HFFc6 (cell line): ENCODE measurements at regions not wholly inside any gene's neighbourhood (a gene's known extent, or its start where the extent isn't known, plus 50 kb on each side); places are given as distances from the start of the nearest gene placed in this dataset.

ENCODE experiments used
- DNase-seq: peaks from one replicate; pipeline ENCODE4 v3.0.0-alpha.2; 2018
- H3K27ac Mint-ChIP-seq: 2 replicates; pipeline ENCODE4 v1.8.0; 2020; ENCODE audit warnings: mild to moderate bottlenecking, mixed read lengths
- H3K27me3 Mint-ChIP-seq: 2 replicates; pipeline ENCODE4 v1.8.0; 2021; ENCODE audit warnings: mild to moderate bottlenecking, moderate library complexity, mixed read lengths; ENCODE audit not compliant: insufficient read depth
- H3K36me3 Mint-ChIP-seq: 2 replicates; pipeline ENCODE4 v1.8.0; 2021; ENCODE audit warnings: low read depth, mixed read lengths
- H3K4me1 Mint-ChIP-seq: 2 replicates; pipeline ENCODE4 v1.8.0; 2020; ENCODE audit warnings: low read depth, mixed read lengths
- H3K4me3 Mint-ChIP-seq: 2 replicates; pipeline ENCODE4 v1.8.0; 2020; ENCODE audit warnings: mild to moderate bottlenecking, moderate library complexity, mixed read lengths
- H3K9me3 Mint-ChIP-seq: 2 replicates; pipeline ENCODE4 v1.8.0; 2020; ENCODE audit warnings: mild to moderate bottlenecking, mixed read lengths
- TF ChIP-seq, protein P1 (sequence below): fragments of 200-600 bp; sonication (generic); IDR thresholded peaks from 2 replicates; pipeline ENCODE4 v1.5.0; 2021; ENCODE audit warnings: antibody characterized with exemption, mild to moderate bottlenecking

DNA sequence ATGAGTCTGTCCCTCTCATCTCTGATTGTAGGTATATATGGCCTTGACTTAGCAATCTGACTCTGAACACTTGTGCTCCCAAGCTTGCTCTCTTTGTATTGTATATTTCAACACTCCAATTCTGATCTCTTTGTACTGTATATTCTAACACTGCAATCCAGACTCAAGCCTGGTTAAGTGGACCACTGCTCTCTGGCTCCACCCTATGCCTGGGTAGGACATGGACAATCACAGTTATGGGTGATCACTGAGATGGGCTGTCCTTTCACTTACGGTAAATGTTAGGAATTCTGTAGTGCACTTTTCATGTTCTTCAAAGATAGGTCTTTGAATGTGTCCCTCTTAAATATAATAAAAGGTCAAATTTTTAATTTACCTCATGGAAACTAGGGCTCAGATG is 165.1 kb downstream of the TLR4 start:
- Mint-ChIP-seq H3K9me3 (peaks cover 35% of the 10 kb centered on the region), H3K4me3 (no peak overlapping the region), H3K27me3 (peaks cover 1% of the 10 kb centered on the region), H3K36me3 (no peaks in the 10 kb centered on the region), H3K4me1 (no peaks in the 10 kb centered on the region), H3K27ac (no peak overlapping the region)
- DNase-seq: no peak
- TF ChIP-seq, protein P1, sequence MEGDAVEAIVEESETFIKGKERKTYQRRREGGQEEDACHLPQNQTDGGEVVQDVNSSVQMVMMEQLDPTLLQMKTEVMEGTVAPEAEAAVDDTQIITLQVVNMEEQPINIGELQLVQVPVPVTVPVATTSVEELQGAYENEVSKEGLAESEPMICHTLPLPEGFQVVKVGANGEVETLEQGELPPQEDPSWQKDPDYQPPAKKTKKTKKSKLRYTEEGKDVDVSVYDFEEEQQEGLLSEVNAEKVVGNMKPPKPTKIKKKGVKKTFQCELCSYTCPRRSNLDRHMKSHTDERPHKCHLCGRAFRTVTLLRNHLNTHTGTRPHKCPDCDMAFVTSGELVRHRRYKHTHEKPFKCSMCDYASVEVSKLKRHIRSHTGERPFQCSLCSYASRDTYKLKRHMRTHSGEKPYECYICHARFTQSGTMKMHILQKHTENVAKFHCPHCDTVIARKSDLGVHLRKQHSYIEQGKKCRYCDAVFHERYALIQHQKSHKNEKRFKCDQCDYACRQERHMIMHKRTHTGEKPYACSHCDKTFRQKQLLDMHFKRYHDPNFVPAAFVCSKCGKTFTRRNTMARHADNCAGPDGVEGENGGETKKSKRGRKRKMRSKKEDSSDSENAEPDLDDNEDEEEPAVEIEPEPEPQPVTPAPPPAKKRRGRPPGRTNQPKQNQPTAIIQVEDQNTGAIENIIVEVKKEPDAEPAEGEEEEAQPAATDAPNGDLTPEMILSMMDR: no peak

- no peaks in the 10 kb centered on the region for H3K4me1 Mint-ChIP-seq
- H3K27ac Mint-ChIP-seq: no peak overlapping the region
- no peak for DNase-seq
- H3K36me3 Mint-ChIP-seq: no peaks in the 10 kb centered on the region
- peaks cover 1% of the 10 kb centered on the region for H3K27me3 Mint-ChIP-seq
- TF ChIP-seq, protein P1: no peak
- H3K9me3 Mint-ChIP-seq: peaks cover 31% of the 10 kb centered on the region
- no peak overlapping the region for H3K4me3 Mint-ChIP-seq
Measured at GRCh38 chr9:117869712-117870111, 165.5 kb downstream of the TLR4 start.

- H3K27me3 Mint-ChIP-seq: peaks cover 1% of the 10 kb centered on the region; the same call in 1 of the 2 replicates
- no peaks in the 10 kb centered on the region for H3K36me3 Mint-ChIP-seq
- TF ChIP-seq, protein P1: no peak
- peaks cover 28% of the 10 kb centered on the region for H3K9me3 Mint-ChIP-seq
- no peak overlapping the region for H3K27ac Mint-ChIP-seq
- no peak for DNase-seq
- no peaks in the 10 kb centered on the region for H3K4me1 Mint-ChIP-seq
- no peak overlapping the region for H3K4me3 Mint-ChIP-seq
Measured at GRCh38 chr9:117873664-117874063, 169.5 kb downstream of the TLR4 start.

GRCh38 chr9:117875886-117876285 is 171.7 kb downstream of the TLR4 start:
- TF ChIP-seq, protein P1: no peak
- Mint-ChIP-seq H3K4me3 (no peak overlapping the region), H3K9me3 (peaks cover 24% of the 10 kb centered on the region), H3K36me3 (no peaks in the 10 kb centered on the region), H3K27me3 (no peaks in the 10 kb centered on the region), H3K27ac (no peak overlapping the region), H3K4me1 (no peaks in the 10 kb centered on the region)
- DNase-seq: no peak

DNA sequence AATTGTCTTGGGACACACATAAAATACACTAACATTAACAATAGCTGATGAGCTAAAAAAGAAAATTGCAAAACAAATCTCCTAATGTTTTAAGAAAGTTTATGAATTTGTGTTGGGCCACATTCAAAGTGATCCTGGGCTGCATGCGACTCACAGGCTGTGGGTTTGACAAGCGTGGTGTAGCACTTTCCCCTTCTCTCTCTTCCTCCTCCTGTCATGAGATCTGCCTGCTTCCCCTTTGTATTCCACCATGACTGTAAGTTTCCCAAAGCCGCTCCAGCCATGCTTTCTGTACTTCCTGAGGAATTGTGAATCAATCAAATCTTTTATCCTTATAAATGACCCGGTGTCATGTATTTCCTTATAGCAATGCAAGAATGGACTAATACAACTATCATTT is 178.0 kb downstream of the TLR4 start:
- Mint-ChIP-seq H3K27ac (no peak overlapping the region), H3K9me3 (peaks cover 24% of the 10 kb centered on the region), H3K4me3 (no peak overlapping the region), H3K4me1 (no peaks in the 10 kb centered on the region), H3K27me3 (no peaks in the 10 kb centered on the region; the same call in 1 of the 2 replicates), H3K36me3 (no peaks in the 10 kb centered on the region; the same call in 1 of the 2 replicates)
- TF ChIP-seq, protein P1: no peak
- no peak for DNase-seq

- Mint-ChIP-seq H3K36me3 (no peaks in the 10 kb centered on the region; the same call in 1 of the 2 replicates), H3K27me3 (no peaks in the 10 kb centered on the region; the same call in 1 of the 2 replicates), H3K4me1 (no peaks in the 10 kb centered on the region), H3K9me3 (peaks cover 13% of the 10 kb centered on the region), H3K27ac (no peak overlapping the region), H3K4me3 (no peak overlapping the region)
- TF ChIP-seq, protein P1: no peak
- no peak for DNase-seq
Measured at GRCh38 chr9:117886616-117887015, 182.4 kb downstream of the TLR4 start.
